ENCODE measurements at regions not wholly inside any gene's neighbourhood (a gene's known extent, or its start where the extent isn't known, plus 50 kb on each side); places are given as distances from the start of the nearest gene placed in this dataset.

DNA sequence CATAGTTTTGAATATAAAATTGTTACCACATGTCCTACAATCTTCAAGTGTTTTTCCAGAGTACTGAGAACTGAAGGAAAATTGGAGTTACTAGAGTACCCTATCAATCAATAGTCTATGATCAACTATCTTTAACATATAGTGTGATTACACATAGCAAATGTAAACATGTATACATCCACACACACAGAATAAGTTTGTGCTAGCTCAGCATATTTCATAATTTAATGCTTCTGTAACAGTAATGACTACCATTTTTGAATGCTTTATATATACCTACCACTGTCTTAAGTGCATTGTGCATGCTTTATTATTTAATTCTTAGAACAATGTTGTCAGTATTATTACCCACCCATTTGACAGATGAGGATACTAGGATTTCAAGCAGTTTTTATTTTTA, 523.9 kb downstream of the HAO1 start:
- TF ChIP-seq SIN3A (IDR thresholded peaks at IDR 0.05; ENCODE audit: borderline replicate concordance, insufficient read depth, low read depth, low read length): no peak
- no peak for TF ChIP-seq CTCF (IDR thresholded peaks at IDR 0.05)
- TF ChIP-seq, protein P1, sequence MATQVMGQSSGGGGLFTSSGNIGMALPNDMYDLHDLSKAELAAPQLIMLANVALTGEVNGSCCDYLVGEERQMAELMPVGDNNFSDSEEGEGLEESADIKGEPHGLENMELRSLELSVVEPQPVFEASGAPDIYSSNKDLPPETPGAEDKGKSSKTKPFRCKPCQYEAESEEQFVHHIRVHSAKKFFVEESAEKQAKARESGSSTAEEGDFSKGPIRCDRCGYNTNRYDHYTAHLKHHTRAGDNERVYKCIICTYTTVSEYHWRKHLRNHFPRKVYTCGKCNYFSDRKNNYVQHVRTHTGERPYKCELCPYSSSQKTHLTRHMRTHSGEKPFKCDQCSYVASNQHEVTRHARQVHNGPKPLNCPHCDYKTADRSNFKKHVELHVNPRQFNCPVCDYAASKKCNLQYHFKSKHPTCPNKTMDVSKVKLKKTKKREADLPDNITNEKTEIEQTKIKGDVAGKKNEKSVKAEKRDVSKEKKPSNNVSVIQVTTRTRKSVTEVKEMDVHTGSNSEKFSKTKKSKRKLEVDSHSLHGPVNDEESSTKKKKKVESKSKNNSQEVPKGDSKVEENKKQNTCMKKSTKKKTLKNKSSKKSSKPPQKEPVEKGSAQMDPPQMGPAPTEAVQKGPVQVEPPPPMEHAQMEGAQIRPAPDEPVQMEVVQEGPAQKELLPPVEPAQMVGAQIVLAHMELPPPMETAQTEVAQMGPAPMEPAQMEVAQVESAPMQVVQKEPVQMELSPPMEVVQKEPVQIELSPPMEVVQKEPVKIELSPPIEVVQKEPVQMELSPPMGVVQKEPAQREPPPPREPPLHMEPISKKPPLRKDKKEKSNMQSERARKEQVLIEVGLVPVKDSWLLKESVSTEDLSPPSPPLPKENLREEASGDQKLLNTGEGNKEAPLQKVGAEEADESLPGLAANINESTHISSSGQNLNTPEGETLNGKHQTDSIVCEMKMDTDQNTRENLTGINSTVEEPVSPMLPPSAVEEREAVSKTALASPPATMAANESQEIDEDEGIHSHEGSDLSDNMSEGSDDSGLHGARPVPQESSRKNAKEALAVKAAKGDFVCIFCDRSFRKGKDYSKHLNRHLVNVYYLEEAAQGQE (IDR thresholded peaks at IDR 0.05; ENCODE audit: insufficient read depth in 1 of 2, low read depth in 2 of 2, low read length in 1 of 2): no peak
- no peak for TF ChIP-seq POLR2AphosphoS5 (IDR thresholded peaks at IDR 0.05; ENCODE audit: low read depth, low read length)

All from Panc1 (cell line).